ENCODE measurements at regions not wholly inside any gene's neighbourhood (a gene's known extent, or its start where the extent isn't known, plus 50 kb on each side); places are given as distances from the start of the nearest gene placed in this dataset.

DNA sequence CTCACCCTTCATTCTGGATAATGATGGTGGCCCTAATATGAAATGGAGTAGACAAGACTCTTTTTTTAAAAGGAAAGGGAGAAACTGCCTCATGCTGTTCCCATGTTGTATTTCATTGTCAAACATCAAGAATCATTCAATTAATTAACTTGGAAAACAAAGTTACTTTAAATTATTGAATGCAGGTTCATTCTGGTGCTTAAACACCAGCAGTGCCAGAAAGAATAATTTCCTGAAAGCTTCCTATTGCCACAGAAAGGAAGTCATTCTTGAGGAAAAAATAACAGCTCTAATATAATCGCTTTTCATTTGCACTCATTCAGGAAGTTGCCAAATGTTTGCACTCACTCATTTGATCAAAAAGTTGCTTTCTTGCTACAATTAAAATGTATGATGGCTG, 497.1 kb upstream of the CDH11 start:
- TF ChIP-seq EZH2phosphoT487 (IDR thresholded peaks at IDR 0.05; ENCODE audit: borderline replicate concordance, low read depth, low read length), result no peak
- TF ChIP-seq, protein P1, sequence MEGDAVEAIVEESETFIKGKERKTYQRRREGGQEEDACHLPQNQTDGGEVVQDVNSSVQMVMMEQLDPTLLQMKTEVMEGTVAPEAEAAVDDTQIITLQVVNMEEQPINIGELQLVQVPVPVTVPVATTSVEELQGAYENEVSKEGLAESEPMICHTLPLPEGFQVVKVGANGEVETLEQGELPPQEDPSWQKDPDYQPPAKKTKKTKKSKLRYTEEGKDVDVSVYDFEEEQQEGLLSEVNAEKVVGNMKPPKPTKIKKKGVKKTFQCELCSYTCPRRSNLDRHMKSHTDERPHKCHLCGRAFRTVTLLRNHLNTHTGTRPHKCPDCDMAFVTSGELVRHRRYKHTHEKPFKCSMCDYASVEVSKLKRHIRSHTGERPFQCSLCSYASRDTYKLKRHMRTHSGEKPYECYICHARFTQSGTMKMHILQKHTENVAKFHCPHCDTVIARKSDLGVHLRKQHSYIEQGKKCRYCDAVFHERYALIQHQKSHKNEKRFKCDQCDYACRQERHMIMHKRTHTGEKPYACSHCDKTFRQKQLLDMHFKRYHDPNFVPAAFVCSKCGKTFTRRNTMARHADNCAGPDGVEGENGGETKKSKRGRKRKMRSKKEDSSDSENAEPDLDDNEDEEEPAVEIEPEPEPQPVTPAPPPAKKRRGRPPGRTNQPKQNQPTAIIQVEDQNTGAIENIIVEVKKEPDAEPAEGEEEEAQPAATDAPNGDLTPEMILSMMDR (conservative IDR thresholded peaks at IDR 0.05; ENCODE audit: low read length), result no peak
- POLR2A ChIA-PET, result interaction anchor here (0.5 to 1.5 kb wide), 6 partner anchors 9 to 149 kb away, joined by 3 to 5 read pairs (median 4); no protein-coding TSS in a partner anchor
- BruUV-seq (replicated peaks), result no TSS peak

DNA sequence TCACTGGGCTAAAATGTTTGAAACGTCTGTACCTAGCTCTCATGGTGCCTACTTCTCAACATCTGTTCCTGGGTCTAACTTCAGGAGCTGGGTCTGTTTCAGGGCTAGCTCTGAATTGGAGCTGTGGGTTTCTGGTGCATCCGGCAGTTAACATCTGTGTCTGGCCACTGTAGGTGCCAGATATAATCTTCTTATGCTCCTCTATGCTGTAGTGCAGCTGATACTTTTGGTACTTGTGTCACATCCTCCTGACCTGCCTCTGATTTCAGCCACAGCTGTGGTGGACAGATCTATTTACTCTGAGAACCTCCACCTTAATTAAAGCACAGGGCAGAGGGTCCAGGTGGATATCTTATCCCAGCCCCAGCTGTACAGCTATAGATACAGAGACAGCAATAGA, 496.5 kb upstream of the CDH11 start:
- TF ChIP-seq EZH2phosphoT487 (IDR thresholded peaks at IDR 0.05; ENCODE audit: borderline replicate concordance, low read depth, low read length), result no peak
- TF ChIP-seq, protein P1 (conservative IDR thresholded peaks at IDR 0.05; ENCODE audit: low read length), result no peak

More for the DNA sequence above, 497.1 kb upstream of the CDH11 start:
- H3K9me2 ChIP-seq (ENCODE audit: insufficient read depth, low read length), result no peaks in the 10 kb centered on the region
- H3K79me2 ChIP-seq (ENCODE audit: insufficient read depth, low read depth, low read length), result no peaks in the 10 kb centered on the region
- H3K27ac ChIP-seq (ENCODE audit: low read depth, low read length, poor library complexity, severe bottlenecking), result peak overlapping the region; percentile 94
- peak overlapping the region; percentile 49; the same call in 1 of the 2 replicates for H2AFZ ChIP-seq (ENCODE audit: low read length)
- H3K9me3 ChIP-seq (ENCODE audit: low read length), result no peaks in the 10 kb centered on the region; the same call in 1 of the 2 replicates
- intact Hi-C loops (cut with micrococcal nuclease; ENCODE audit: unreplicated experiment), result loop anchor here (2.0 kb wide), 1 partner anchor 144 kb away; no protein-coding TSS in a partner anchor
- H3K4me2 ChIP-seq (ENCODE audit: low read length), result peak overlapping the region; percentile 46
- no peaks in the 10 kb centered on the region for H4K20me1 ChIP-seq (ENCODE audit: insufficient read depth, low read length)
- H3K4me3 ChIP-seq (ENCODE audit: low read depth, low read length, poor library complexity, severe bottlenecking), result no peak overlapping the region
- CTCF ChIA-PET (ENCODE audit: unreplicated experiment), result no interaction called here
- no peaks in the 10 kb centered on the region for H3K36me3 ChIP-seq (ENCODE audit: insufficient read depth, low read length)
- no peak for DNase-seq (ENCODE audit: low spot score)
- peaks cover 77% of the 10 kb centered on the region for H3K4me1 ChIP-seq (ENCODE audit: insufficient read depth, low read length, poor library complexity, severe bottlenecking)

DNA sequence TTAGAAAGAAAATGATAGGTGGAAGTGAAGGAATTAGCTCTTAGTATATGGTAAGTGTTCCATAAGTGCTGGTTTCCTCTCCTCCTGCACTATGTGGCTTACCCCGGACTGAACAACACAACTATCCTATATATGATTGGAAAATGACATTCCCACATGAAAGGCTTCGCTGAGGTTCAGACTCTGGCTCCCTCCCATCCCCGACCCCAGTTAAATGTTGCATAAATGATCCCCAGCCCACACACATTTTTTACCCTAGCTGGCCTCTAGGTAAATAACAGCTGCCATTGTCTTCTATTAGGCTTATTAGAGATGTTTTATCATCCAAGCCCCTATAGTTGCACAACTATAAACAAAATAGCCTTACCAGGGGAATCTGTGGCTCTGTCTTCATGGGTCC, 495.6 kb upstream of the CDH11 start:
- no peak for TF ChIP-seq EZH2phosphoT487 (IDR thresholded peaks at IDR 0.05; ENCODE audit: borderline replicate concordance, low read depth, low read length)
- TF ChIP-seq, protein P1 (conservative IDR thresholded peaks at IDR 0.05; ENCODE audit: low read length), result no peak
- H3K27ac ChIP-seq (ENCODE audit: low read depth, low read length, poor library complexity, severe bottlenecking), result peak overlapping the region; percentile 94
- no peaks in the 10 kb centered on the region for H3K79me2 ChIP-seq (ENCODE audit: insufficient read depth, low read depth, low read length)
- H3K4me3 ChIP-seq (ENCODE audit: low read depth, low read length, poor library complexity, severe bottlenecking), result peak overlapping the region; percentile 27
- H3K4me2 ChIP-seq (ENCODE audit: low read length), result peak overlapping the region; percentile 46
- ChIA-PET CTCF (ENCODE audit: unreplicated experiment) (no interaction called here), POLR2A (interaction anchor here (0.5 to 0.7 kb wide), 3 partner anchors 17 to 1060 kb away, joined by 3 read pairs; no protein-coding TSS in a partner anchor)
- no peaks in the 10 kb centered on the region for H4K20me1 ChIP-seq (ENCODE audit: insufficient read depth, low read length)
- DNase-seq (ENCODE audit: low spot score), result no peak
- intact Hi-C loops (cut with micrococcal nuclease; ENCODE audit: unreplicated experiment), result no loop called here
- H3K4me1 ChIP-seq (ENCODE audit: insufficient read depth, low read length, poor library complexity, severe bottlenecking), result peaks cover 61% of the 10 kb centered on the region
- peak overlapping the region; percentile 51; the same call in 1 of the 2 replicates for H2AFZ ChIP-seq (ENCODE audit: low read length)
- H3K36me3 ChIP-seq (ENCODE audit: insufficient read depth, low read length), result no peaks in the 10 kb centered on the region
- no peaks in the 10 kb centered on the region for H3K9me2 ChIP-seq (ENCODE audit: insufficient read depth, low read length)
- no peaks in the 10 kb centered on the region; the same call in 1 of the 2 replicates for H3K9me3 ChIP-seq (ENCODE audit: low read length)
- BruUV-seq (replicated peaks), result no TSS peak

More for the DNA sequence above, 496.5 kb upstream of the CDH11 start:
- Histone ChIP-seq H3K36me3 (ENCODE audit: insufficient read depth, low read length) (no peaks in the 10 kb centered on the region), H3K9me2 (ENCODE audit: insufficient read depth, low read length) (no peaks in the 10 kb centered on the region), H3K4me2 (ENCODE audit: low read length) (peak overlapping the region; percentile 46), H3K9me3 (ENCODE audit: low read length) (no peaks in the 10 kb centered on the region; the same call in 1 of the 2 replicates), H2AFZ (ENCODE audit: low read length) (peak overlapping the region; percentile 49; the same call in 1 of the 2 replicates), H3K27ac (ENCODE audit: low read depth, low read length, poor library complexity, severe bottlenecking) (peak overlapping the region; percentile 94), H3K4me3 (ENCODE audit: low read depth, low read length, poor library complexity, severe bottlenecking) (no peak overlapping the region), H3K79me2 (ENCODE audit: insufficient read depth, low read depth, low read length) (no peaks in the 10 kb centered on the region), H4K20me1 (ENCODE audit: insufficient read depth, low read length) (no peaks in the 10 kb centered on the region), H3K4me1 (ENCODE audit: insufficient read depth, low read length, poor library complexity, severe bottlenecking) (peaks cover 71% of the 10 kb centered on the region)
- CTCF ChIA-PET (ENCODE audit: unreplicated experiment), result no interaction called here
- intact Hi-C loops (cut with micrococcal nuclease; ENCODE audit: unreplicated experiment), result loop anchor here (2.0 kb wide), 1 partner anchor 144 kb away; no protein-coding TSS in a partner anchor
- POLR2A ChIA-PET, result interaction anchor here (0.5 to 1.5 kb wide), 9 partner anchors 8 to 1061 kb away, joined by 3 to 5 read pairs (median 3); no protein-coding TSS in a partner anchor
- BruUV-seq (replicated peaks), result no TSS peak
- peak; percentile 84 for DNase-seq (ENCODE audit: low spot score)
